Epithelial cell of esophagus (primary cell): ENCODE measurements at regions not wholly inside any gene's neighbourhood (a gene's known extent, or its start where the extent isn't known, plus 50 kb on each side); places are given as distances from the start of the nearest gene placed in this dataset.

Experiments used
- DNase-seq: peaks from one replicate; pipeline ENCODE4 v3.0.0; 2010; ENCODE audit warnings: low read depth
- H3K4me3 ChIP-seq: 2 replicates; pipeline ENCODE4 v1.5.1; 2011; ENCODE audit warnings: mild to moderate bottlenecking, low read length, control low read depth
- CTCF ChIP-seq: IDR thresholded peaks from 2 replicates; pipeline ENCODE4 v1.5.1; 2011; ENCODE audit warnings: low read depth, mild to moderate bottlenecking, low read length, control low read depth, inconsistent platforms; ENCODE audit not compliant: insufficient read depth; ENCODE audit errors: missing control alignments

DNA sequence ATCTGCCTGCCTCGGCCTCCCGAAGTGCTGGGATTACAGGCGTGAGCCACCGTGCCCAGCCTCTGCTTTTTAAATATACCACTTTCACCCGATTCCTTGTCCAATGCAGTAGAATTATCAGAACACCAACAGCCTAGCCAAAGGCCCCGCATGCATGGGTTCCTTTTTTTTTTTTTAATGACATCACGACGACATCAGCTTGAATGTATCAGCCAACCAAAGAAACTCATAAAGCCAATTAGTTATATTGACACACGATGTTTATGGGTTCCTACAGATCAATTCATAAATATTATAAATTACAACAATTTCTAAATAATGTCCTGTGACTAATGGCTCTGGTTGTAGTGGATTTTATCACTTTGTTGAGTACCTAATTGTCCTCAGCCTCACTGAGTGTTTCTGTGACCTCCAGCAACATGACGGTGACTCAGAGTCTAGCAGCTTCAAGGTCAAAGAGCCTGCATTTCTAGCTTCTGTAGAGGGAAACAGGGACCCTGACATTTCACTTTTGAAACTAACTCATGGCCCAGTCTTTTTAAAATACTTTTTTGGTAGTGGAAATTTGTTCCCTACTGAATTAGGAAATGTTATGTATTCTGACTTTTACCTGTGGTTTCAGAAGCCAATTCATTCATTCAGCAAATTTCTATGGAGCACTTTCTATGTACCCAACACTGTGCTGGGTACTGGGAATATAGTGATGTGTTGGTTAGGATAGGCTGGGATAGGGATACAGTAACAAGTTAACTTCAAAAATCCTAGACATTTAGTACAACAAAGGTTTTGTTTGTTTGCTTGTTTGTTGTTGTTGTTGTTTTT, 144.1 kb downstream of the SUDS3 start:
- no peak overlapping the region for H3K4me3 ChIP-seq
- no peak for DNase-seq
- TF ChIP-seq CTCF = no peak

- TF ChIP-seq CTCF = no peak
- no peak for DNase-seq
- H3K4me3 ChIP-seq = no peak overlapping the region
These were observed 144.6 kb downstream of the SUDS3 start for GRCh38 chr12:118521036-118521370.

DNA sequence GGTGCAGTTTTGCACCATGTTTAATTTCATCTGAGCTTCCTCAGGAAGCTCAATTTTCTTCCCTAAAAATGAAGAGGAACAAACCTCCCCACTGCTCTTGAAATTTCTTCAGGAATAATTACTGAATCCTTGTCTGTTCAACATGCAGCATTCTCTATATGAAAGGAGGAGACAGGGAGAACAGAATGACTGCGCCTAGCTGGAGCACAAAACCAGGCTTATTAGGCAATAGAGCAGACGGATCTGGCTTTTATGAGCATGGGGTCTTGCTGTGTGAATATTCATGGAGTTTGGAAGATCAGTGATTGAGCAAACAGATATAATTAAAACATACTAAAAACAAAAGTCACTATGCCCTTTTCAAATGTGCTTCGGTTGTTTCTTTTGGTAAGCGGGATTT, 148.1 kb downstream of the SUDS3 start:
- no peak for TF ChIP-seq CTCF
- DNase-seq = no peak
- H3K4me3 ChIP-seq = no peak overlapping the region

GRCh38 chr12:118525216-118525615, 148.9 kb downstream of the SUDS3 start:
- H3K4me3 ChIP-seq = no peak overlapping the region
- no peak for DNase-seq
- TF ChIP-seq CTCF = no peak

- no peak for DNase-seq
- no peak overlapping the region for H3K4me3 ChIP-seq
- TF ChIP-seq CTCF = no peak
These were observed 150.1 kb downstream of the SUDS3 start for GRCh38 chr12:118526255-118527095.

GRCh38 chr12:118527310-118527709, 151.0 kb downstream of the SUDS3 start:
- no peak for TF ChIP-seq CTCF
- no peak for DNase-seq

GRCh38 chr12:118528625-118529024, 152.3 kb downstream of the SUDS3 start:
- H3K4me3 ChIP-seq = no peak overlapping the region
- no peak for DNase-seq
- no peak for TF ChIP-seq CTCF

More at GRCh38 chr12:118527310-118527709, 151.0 kb downstream of the SUDS3 start:
- H3K4me3 ChIP-seq = no peak overlapping the region
